Kasumi-1 (cell line): ENCODE measurements at regions not wholly inside any gene's neighbourhood (a gene's known extent, or its start where the extent isn't known, plus 50 kb on each side); places are given as distances from the start of the nearest gene placed in this dataset.
A peak's percentile ranks its signal among the peaks of the same experiment; 100 is the strongest.

Experiments used
- DNase-seq, 2 experiments: peaks; one replicate each; lab custom pipeline; 2025; lab: John Stamatoyannopoulos, UW

DNA sequence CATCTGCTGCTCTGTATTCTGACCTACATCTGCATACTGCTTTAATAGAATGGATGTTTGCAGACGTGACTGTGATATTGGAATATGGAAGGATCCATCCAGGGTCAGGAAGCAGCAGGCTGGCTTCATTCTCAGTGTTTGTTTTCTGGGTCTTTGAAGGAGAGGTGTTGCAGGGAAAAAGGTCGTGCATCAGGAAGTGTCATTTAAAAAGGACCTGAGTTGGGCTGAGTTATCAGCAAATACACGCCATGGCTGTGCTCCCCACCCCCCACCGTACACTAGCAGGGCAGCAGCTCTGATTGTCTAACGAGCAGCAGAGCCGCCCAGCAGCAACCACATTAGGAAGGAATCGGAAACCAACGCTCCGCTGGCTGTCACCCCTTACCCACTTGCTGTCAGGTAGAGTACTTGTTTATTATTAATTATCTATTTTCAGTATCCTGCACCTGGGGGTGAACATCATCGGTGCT lies 63.1 kb upstream of the STEAP1B start:
- peak in 1 of 2 experiments; percentile 20 for DNase-seq

- no peak for DNase-seq
Measured at GRCh38 chr7:22561895-22562593, 62.1 kb upstream of the STEAP1B start.

DNA sequence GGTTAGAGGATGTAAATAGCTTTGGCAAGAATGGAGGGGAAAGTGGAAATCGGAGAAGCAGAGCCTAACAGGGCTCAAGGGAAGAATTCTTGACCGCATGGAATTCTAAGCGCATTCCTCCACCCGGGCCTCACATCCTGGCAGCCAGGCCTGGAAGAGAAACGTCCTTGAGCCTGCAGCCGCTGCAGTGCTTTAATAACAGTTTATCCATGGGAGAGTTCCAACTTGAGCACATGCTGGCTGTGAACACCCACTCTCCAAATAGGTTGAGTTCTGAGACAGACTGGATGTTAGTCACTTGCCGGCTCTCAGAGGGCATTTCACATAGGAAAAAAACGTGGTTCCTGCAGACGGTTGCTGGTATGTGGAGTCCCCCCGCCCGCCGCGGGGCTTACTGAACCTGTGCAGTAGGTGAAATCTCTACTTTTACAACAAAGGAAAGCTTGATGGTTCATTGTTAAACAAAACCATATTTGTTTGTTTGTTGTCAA lies 61.4 kb upstream of the STEAP1B start:
- DNase-seq, result no peak

GRCh38 chr7:22559829-22560489 lies 60.0 kb upstream of the STEAP1B start:
- DNase-seq, result peak; percentile 94 to 95

DNA sequence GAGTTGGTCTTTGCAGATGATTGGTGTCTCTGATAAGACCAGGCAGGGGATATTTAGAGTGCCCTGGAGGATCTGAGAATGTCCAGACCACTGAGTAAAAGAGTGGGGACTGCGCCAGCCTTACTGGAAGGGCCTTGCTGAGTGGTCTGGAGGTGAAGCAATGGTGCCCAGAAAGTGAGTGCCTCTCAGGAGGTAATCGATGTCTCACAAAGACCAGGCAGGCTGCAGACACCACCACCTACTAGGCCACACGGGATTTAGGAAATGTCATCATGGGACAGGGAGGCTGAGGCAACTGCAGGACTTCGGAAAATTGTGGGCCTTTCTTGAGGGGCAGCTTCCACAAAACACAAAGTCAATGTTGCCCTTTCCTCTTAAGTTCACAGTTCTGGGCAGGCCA lies 57.2 kb upstream of the STEAP1B start:
- DNase-seq, result no peak

GRCh38 chr7:22555476-22555875 lies 55.5 kb upstream of the STEAP1B start:
- DNase-seq, result no peak

DNA sequence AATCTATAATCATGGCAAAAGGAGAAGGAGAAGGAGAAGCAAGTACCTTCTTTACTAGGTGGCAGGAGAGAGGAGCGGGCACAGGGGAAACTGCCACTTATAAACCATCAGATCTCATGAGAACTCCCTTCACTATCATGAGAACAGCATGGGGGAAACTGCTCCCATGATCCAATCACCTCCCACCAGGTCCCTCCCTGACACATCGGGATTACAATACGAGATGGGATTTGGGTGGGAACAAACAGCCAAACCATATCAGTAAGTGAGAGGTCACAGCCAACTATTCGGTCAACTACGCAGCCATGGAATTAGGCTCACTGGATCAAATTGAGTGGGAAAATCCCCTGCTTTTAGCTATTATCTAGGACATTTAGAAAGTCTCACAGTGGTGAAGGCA lies 54.2 kb upstream of the STEAP1B start:
- no peak for DNase-seq

- no peak for DNase-seq
Measured at GRCh38 chr7:22551768-22552513, 52.0 kb upstream of the STEAP1B start.

GRCh38 chr7:22550514-22551030 lies 50.6 kb upstream of the STEAP1B start:
- DNase-seq, result no peak

DNA sequence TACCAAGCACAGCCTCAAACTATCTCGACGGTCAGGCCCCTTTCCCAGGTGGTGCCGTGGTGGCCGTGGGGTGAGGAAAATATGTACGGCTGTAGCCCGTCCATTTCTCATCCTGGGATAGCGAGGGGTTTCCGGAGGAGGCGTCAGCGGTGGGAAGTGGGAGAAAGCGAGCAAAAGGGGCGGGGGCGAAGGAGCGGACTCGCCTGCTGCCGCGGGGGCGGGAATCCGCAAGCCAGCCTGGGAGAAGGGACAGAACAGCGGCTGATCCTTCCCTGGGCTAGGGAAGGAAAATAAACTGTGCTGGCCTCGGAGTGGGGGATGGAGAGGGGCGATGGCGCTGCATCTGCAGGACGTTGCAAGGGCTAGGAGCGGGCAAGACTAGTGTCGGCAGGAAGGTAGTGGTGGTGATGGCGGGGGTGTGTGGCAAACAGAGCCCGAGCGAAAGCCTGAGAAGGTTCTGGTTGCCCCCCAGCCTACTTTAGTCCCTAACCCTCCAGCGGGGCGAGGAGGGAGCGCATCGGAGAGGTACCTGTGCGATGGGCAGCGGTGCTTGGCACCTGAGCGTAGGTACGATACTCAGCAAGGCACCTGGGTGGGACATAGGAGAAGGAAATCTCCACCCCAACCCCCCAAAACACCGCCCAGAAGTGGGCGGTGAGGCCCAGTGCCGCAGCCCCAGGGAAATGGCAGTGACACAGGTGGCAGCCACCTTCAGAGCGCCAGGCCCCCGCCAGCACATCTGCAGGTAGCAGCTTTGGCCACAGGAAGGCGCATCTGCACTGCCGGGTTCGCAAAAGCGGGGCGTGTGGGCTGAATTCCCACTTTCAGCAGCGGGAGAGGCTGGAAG lies 49.9 kb upstream of the STEAP1B start:
- DNase-seq, result no peak
